PC-3 (cell line): ENCODE measurements at regions not wholly inside any gene's neighbourhood (a gene's known extent, or its start where the extent isn't known, plus 50 kb on each side); places are given as distances from the start of the nearest gene placed in this dataset.

ENCODE experiments used
- CTCF ChIP-seq: fragments of 300-600 bp; sonication (generic); conservative IDR thresholded peaks from 2 replicates; pipeline ENCODE4 v1.5.1; 2017; ENCODE audit warnings: antibody characterized with exemption, low read depth, mild to moderate bottlenecking, low read length
- EZH2 ChIP-seq: fragments of 300-600 bp; sonication (generic); IDR thresholded peaks from one replicate; pipeline ENCODE4 v1.6.1; 2017; ENCODE audit warnings: antibody characterized with exemption, mild to moderate bottlenecking, low read length; ENCODE audit not compliant: unreplicated experiment
- EZH2phosphoT487 ChIP-seq: fragments of 300-600 bp; sonication (generic); IDR thresholded peaks from 2 replicates; pipeline ENCODE4 v1.6.1; 2018; ENCODE audit warnings: mild to moderate bottlenecking, antibody characterized with exemption, low read length, borderline replicate concordance

GRCh38 chr3:68631850-68632545 lies 300.3 kb downstream of the TAFA4 start:
- TF ChIP-seq EZH2 = no peak
- TF ChIP-seq CTCF = no peak
- TF ChIP-seq EZH2phosphoT487 = no peak
